GM12874 (cell line): ENCODE measurements at regions not wholly inside any gene's neighbourhood (a gene's known extent, or its start where the extent isn't known, plus 50 kb on each side); places are given as distances from the start of the nearest gene placed in this dataset.

Source experiments
- CTCF ChIP-seq: IDR thresholded peaks from 2 replicates; pipeline ENCODE4 v1.5.1; 2011; ENCODE audit warnings: low read depth, mild to moderate bottlenecking, control low read depth, low read length, moderate library complexity; ENCODE audit not compliant: insufficient read depth

GRCh38 chr1:14300991-14301703 lies 297.3 kb upstream of the KAZN start:
- TF ChIP-seq CTCF, result no peak

GRCh38 chr1:14301704-14302024 lies 296.8 kb upstream of the KAZN start:
- TF ChIP-seq CTCF, result no peak

GRCh38 chr1:14302025-14302424 lies 296.5 kb upstream of the KAZN start:
- no peak for TF ChIP-seq CTCF

GRCh38 chr1:14303011-14303410 lies 295.5 kb upstream of the KAZN start:
- TF ChIP-seq CTCF, result no peak

GRCh38 chr1:14304381-14304865 lies 294.1 kb upstream of the KAZN start:
- no peak for TF ChIP-seq CTCF

- no peak for TF ChIP-seq CTCF
Observed at GRCh38 chr1:14308460-14308859, 290.0 kb upstream of the KAZN start.

GRCh38 chr1:14309984-14310383 lies 288.5 kb upstream of the KAZN start:
- no peak for TF ChIP-seq CTCF

GRCh38 chr1:14310476-14310875 lies 288.0 kb upstream of the KAZN start:
- no peak for TF ChIP-seq CTCF
